ENCODE measurements at regions not wholly inside any gene's neighbourhood (a gene's known extent, or its start where the extent isn't known, plus 50 kb on each side); places are given as distances from the start of the nearest gene placed in this dataset.

DNA sequence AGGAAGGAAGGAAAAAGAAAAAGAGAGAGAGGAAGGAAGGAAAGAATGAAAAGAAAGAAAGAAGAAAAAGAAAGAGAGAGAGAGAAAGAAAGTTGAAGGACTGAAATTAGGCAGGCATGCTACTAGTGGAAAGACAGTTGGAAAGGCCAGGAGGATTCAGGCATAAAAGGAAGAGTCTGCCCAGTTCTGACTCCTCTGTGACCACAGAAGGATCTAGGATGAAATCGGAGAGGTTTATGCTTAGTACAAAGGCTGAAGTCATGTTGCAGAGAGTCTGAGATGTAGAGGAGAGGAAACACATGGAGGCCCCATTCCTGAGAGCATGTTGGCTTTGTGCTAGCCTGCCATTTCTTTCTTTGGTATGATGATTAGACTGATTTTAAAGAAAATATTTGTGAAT, 246.5 kb upstream of the ARGLU1 start:
- DNase-seq (ENCODE audit: low read depth in 2 of 2) = no peak

DNA sequence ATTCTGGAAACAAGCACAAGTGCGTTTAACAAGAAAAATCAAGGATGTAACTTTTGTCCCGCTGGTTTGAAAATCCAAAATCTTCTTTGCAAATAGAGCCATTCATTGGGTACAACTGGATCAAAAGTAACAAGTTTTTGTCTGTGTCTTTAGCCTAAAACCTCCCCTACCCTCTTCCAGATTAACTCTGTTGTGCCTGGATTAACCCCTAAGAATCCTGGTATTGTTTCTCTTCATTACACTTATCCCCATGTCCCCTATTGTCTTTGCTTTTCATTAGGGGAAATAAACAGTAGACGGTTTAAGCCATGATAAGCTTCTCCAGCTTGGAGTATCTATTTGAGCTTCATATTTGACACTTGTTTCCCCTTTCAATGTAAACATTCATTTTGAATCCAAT, 242.1 kb upstream of the ARGLU1 start:
- DNase-seq (ENCODE audit: low read depth in 2 of 2) = no peak

DNA sequence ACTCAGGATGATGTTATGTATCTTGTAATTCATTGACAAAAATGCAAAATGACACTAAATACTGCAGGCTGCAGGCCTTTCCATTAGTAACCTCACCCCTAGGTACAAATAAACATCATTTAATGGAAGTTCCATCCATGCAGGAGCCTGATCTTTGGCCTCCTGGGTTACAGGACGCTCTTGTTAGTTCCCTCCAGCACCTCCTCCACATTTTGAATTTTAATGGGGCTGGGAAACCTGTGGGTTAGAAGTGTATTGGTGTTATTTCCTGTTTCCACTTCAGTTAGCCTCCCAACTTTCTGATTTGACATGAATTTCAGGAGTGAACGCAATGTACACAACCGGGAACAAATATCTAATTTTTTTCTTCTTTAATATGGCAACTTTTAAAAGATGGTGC, 237.1 kb upstream of the ARGLU1 start:
- no peak for DNase-seq (ENCODE audit: low read depth in 2 of 2)

DNA sequence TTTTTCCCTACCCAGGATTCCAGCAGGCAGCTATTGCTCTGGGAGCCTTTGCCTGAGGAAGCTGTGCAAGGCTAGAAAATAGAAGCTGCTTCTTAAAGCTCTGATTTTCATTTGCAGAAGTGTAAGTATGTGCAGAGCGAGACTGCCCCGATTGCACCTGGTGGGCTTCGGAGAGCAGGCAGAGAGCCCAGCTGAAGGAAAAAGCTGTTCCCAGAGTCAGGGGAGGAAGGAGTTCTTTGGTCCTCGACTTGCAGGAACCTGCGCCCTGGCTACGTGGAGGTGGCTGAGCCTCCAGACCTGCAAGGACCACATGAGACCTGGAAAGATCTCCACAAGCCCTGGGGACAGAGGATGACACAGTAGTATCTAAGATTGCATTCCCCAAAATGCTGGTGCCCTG, 235.0 kb upstream of the ARGLU1 start:
- DNase-seq (ENCODE audit: low read depth in 2 of 2) = no peak

DNA sequence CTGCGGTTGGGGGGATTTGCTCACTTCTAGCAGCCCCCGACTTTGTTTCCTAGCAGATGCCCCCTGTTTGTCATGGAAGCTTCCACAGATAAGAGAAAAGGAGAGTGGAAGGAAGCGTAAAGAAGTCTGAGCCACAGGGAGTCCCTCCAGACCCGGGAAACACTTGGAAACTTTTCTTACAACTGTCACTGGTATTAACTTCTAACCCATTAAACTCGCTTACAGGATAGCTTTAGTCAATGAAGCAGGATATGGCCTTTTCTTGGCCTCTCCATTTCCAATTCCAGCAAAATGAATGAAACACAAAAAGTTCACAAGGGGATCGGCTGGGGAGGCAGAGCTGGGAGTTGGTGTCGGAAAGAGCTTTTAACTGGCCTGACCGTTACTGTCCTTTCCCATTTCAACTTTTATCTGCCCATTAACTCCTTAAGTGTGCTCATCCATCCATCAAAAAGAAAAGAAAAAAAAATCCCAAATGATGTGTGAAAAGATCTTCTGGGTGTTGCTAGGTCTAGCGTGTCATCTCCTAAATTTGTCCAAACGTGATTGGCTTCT, 231.9 kb upstream of the ARGLU1 start:
- no peak for DNase-seq (ENCODE audit: low read depth in 2 of 2)

DNA sequence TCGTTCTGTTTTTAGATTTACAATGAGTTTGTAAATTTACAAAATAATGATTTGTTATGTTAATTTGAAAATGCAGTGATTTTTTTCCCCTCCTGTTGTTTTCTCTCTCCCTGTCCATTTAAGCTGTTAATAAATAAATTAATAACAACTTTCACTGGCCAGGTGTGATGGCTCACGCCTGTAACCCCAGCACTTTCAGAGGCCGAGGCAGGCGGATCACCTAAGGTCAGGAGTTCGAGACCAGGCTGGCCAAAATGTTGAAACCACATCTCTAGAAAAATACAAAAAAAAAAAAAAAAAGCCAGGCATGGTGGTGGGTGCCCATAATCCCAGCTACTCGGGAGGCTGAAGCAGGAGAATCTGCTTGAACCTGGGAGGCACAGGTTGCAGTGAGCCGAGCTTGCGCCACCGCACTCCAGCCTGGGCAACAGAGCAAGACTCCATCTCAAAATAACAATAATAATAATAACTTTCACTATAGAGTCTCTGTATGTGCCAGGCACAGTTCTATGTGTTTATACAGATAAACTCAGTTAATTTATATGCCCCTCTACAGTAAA, 229.2 kb upstream of the ARGLU1 start:
- DNase-seq (ENCODE audit: low read depth in 2 of 2) = no peak

DNA sequence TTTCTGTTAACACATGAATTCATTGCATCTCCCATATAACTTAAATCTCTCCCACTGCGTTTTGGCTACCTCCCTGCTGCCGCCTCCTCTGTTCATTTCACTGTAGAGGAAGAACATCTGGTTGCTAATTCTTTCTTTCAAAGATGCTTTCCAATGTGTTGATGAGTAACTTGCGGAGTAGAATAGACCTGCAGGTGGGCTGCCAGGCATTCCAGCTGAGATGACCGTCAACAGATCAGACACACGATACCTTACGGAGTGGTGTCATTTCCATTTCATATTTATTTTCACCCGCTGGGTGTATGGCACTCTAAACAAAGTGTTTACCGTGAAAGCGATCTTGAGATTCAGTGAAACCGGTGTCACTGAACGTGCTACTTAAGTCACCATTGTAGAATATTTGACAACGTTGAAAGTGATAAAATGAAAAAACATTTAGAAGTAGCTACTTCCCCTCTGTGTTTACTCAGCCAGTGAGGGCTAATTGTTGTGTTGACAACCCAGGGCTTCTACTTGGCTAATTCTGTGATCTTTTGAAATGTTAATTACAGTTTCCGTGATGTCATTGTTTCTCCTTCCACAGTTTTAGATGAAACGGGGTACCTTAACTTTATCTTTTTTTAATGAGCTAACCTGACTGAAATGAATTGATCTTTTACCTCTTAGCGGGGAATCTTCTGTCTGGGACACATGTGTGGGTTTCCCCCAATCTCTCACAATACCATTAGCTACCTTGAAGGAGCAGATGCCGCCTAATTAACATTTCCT, 228.5 kb upstream of the ARGLU1 start:
- no peak for DNase-seq (ENCODE audit: low read depth in 2 of 2)

DNA sequence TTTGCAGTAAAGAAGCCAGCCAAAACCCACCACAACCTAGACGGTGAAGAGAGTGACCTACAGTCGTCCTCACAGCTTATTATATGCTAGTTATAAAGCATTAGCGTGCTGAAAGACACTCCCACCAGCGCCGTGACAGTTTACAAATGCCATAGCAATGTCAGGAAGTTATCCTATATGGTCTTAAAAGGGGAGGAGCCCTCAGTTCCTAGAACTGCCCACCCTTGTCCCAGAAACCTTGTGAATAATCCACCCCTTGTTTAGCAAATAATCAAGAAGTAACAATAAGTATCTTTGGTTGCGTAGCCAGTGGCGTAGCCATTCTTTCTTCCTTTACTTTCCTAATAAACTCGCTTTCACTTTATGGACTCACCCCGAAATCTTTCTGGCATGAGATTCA, 227.9 kb upstream of the ARGLU1 start:
- DNase-seq (ENCODE audit: low read depth in 2 of 2) = no peak

DNA sequence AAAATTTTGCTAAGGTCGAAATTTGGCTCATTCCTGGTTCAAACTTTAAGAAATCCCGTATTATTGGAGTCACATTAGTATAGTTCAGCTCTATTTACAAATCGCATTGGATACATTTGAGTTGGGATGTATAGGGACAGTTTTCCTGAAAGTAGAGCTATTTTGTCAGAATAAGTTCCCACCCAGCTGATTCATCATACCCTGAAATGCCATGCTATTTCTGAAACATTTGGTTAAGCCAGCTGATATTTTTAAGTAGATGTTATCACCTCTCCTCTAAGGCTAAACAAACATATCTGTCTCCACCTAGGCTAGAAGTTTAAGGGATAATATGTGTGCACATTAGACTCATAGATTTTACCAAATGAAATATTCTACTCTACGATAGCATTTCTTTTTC, 226.2 kb upstream of the ARGLU1 start:
- no peak for DNase-seq (ENCODE audit: low read depth in 2 of 2)

DNA sequence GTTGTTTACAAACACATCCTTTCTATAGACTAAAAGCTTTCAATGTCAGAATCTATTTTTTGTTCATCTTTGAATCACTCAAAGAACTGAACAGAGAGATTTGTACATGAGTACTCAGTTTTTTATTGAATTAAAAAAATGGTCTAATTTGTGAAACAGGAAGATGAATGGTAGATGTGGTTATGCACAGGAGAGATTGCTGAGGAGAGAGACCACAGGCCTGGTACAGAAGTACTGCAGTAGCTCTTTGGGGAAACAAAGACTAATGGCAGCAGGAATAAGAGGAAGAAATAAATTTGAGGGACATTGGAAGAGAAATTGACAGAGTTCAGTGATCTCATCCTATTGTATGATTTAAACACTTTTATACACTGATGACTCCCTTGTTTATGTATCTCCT, 222.0 kb upstream of the ARGLU1 start:
- DNase-seq (ENCODE audit: low read depth in 2 of 2) = no peak

DNA sequence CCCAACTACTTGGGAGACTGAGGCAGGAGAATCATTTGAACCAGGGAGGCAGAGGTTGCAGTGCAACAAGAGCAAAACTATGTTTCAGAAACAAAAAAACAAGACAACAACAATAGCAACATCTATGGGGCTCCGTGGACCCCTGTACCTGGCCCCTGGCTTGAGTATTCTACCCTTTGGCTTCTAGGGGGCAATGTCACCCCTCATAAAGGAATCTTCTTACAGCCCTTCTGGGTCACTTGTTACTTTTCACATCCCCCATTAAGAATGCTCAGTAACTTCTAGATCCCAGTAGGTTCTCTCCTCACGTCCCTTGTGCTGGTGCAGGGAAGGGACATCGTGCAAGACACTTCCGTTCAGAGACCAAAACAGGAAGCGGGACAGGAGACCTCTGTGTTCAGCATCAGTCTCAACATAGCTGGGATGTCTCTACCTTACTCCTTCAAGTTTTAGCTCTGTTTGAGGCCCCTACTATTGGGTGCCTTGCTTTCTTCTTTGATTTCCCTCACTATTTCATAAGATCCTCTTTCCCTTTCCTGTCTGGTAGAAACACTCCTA, 218.1 kb upstream of the ARGLU1 start:
- no peak for DNase-seq (ENCODE audit: low read depth in 2 of 2)

DNA sequence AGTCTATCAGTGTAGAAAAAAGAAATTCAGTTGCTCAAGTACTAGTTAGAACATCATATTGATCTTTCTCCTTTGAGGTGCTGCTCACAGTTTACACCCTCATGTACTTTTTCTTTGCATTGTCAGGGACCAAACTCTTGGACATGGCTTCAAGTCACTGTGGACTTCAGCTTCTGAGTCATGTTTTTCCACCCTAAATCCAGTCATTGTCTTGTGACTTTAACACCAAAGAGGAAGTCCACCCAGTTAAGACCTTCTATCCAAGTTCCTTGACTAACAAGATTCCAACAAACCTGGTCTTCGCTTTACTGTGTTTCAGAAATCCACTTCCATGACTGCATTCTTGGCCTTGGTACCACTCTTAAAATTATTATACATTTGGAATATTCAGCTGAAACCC, 206.7 kb upstream of the ARGLU1 start:
- DNase-seq (ENCODE audit: low read depth in 2 of 2) = no peak

DNA sequence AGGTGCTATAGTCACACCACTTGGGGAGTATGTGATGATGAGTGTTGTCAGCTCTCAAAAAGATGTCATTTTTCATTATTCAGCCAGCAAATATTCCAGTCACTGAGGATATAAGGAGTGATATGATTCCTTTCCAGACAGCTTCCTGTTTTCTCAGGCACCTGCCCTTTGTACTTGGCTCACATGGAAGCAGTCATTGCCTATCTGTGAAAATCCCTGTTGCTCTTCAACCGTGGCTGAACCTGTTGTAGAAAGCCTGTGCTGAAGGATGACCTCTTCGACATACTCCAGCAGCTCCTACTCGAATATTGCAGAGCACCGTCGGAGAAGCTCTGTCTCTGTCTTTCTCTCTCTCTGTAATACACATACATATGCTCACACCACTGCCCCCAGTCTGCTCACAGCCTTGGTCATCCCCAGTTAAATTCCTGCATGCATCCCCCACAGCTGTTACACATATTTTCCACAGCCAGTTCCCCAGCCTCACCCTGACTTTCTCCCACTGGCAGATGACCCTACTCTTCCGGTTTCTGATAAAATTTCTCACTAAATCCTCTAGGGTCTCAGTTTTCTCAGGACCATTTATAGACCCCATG, 204.2 kb upstream of the ARGLU1 start:
- no peak for DNase-seq (ENCODE audit: low read depth in 2 of 2)

DNA sequence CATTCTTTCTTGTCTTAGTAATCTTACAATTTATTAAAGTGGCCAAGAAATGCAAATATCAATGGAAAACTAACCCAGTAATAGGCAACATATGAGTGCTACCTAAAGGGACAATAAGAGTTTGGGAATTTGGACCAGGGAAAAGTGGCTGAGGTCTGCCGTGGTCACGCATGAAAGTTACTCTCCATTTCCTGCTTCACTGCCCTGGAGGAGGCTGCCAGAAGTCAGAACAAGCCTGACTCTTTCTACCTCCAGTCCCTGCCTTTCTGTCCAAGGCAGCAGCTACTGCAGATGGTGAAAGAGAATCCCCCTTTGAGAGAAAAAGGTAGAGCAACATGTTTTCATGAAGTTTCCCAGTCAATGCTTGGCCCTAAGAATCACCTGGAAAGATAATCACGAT, 201.1 kb upstream of the ARGLU1 start:
- no peak for DNase-seq (ENCODE audit: low read depth in 2 of 2)

DNA sequence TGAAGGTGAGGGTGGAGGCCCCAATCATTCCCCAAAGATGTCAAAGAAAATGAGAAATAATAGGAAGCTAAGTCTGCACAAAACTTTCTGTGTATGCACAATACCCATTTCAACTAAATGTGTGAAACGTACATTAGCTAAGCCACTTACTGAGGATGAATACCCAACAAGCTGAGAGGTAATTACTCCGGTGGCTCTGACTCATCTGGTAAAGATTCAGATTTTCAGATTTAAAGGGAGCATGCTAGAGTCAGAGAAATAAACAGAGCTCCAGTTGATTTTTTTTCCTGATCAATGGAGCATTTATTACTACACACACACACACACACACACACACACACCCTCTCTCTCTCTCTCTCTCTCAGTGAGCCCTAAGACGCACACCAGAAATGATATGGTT, 194.8 kb upstream of the ARGLU1 start:
- DNase-seq (ENCODE audit: low read depth in 2 of 2) = no peak

DNA sequence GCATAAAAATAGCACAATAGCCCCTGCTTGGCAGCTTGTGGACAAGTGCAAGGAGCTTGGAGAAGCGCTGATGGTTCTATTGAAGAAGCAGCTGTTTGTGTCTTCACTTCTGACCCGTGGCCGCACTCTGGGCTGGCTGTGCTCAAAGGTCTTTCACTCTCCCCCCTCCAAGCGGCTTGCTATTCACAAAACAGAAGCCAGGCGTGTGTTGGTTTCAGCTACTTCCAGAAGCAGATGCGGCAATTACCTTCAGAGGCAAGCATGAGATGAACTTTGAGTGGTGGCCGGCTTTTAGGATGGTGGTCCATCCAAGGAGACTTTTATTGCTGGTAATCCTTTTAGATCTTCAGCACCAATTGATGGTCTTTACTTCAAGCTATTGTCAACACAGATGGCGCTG, 188.5 kb upstream of the ARGLU1 start:
- DNase-seq (ENCODE audit: low read depth in 2 of 2) = no peak

DNA sequence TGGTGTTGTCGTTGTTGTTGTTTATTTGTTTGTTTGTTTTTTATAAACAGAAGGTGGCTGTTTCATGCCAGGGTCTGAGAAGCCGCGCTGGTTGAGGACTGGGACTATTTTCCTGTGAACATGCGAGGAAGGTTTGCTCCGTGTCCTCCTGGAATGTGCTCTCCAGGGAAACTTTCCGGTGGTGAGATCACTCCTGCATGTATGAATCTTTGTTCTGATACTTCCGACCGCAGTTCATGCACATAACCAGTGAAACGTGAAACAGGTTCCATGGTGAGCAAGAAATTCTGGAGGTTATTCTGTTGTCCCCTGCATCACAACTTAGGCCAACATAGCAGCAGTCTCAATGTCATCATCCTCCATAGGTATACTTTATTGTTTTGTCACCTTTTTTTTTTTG, 187.6 kb upstream of the ARGLU1 start:
- DNase-seq (ENCODE audit: low read depth in 2 of 2) = no peak

DNA sequence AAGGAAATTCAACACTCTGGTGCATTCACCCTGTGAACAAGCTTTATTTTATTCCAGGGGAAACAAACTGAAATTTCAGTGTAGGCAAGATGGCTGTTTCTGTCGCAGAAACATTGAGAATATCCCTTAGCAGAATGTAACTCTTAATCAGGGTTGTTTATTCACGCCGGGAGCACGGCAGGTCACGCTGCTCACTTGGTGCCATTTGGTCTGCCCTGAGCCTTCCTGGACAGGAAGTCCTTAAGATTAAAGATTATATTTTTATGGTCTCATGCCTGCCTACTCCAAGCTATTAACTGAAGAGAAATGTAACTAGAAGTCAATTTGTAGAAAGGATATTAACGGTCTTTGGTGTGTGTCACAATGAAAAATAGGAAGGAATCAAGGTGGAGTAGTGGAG, 185.3 kb upstream of the ARGLU1 start:
- DNase-seq (ENCODE audit: low read depth in 2 of 2) = no peak

DNA sequence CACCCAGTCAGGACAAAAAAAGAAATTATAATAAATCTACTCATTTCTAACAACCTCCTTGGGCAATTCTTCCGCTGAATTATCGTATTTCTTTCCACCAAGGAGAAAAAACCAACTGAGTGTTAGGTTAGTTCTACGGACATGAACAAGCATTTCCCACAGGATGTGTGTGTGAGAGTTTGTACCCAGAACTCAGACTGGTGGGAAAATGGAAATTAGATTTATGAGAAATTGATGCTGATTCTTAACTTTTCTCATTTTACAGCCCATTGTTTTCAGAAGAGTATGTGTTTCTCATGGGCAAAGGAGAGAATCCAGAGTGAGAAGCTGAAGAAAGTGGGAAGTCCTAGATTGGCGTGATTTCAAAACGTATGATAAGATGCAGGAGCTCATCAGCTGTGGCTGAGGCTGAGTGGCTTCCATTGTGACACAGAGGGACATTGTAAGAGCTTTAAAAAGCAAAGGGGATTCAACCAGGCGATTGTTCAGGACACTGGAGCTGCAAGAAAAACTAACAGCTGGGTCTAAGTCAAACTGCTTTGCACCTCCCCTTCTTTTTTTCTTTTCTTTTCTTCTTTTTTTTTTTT, 184.7 kb upstream of the ARGLU1 start:
- no peak for DNase-seq (ENCODE audit: low read depth in 2 of 2)

DNA sequence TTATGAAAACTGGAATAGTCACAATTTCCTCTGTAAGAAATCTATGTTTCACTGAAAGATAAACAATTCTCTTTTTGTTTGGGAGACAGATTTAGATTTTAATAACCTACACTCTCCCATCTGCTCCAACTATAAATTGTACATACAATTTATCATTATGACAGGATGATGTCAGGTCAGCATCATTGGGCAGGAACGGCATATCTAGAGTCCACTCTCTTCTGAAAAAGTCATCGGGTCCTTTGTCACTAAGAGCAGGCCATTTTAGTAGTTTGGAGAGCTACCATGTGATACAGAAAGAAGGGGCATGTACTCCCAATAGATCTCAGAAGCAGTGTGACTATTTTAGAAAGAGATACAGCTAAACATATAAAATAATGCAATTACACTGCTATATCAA, 180.8 kb upstream of the ARGLU1 start:
- DNase-seq (ENCODE audit: low read depth in 2 of 2) = no peak

DNA sequence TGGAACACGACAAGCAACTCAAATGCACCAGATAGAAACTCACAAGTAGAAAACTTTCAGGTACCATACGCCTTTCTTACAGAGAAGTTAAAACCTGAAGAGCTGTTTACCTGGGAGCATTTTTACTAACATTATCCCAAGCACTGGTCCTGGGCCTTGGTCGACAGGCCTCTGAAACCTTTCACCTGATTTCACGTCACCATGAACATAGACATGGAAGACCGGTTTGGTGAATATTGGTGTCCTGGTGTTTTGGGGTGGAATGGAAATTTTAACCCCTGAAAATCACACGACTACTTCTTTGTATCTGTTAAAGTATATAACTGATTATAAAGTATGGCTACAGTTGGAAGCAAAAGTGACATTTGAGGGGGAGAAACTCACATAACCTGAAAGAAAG, 176.6 kb upstream of the ARGLU1 start:
- DNase-seq (ENCODE audit: low read depth in 2 of 2) = no peak

DNA sequence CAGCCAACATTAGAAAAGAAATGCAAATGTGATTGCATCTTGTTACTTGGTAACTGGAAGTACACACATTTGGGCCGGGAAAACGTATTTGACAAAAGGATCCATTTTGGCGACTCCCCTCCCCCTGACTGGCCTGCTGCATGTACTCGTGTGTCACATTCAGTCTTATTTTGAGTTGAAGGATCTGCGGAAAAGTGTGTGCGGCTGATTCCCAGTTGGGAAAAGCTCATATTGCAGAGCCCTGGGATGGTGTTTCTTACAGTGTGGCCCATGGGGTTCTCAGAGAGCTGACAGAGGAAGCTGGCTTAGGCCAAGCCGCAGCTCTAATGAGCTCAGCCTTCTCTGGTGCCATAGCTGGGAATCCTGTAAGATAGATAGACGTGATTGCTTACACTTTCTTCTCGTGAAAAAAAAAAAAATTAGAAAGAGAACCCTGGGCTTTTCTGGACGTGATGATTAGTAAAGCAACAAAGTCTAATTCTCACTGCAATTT, 170.3 kb upstream of the ARGLU1 start:
- no peak for DNase-seq (ENCODE audit: low read depth in 2 of 2)
